GM13977 (cell line): ENCODE measurements at regions not wholly inside any gene's neighbourhood (a gene's known extent, or its start where the extent isn't known, plus 50 kb on each side); places are given as distances from the start of the nearest gene placed in this dataset.
"Not testable (repeated sequence)": the region's sequence is repeated elsewhere in the genome, so short reads cannot be mapped to it uniquely, and the experiment has no call there.

Experiments used
- DNase-seq: peaks from one replicate; pipeline ENCODE4 v3.0.0; 2012; ENCODE audit warnings: low spot score
- in situ Hi-C: fragments of 300-500 bp; cut with MboI; formaldehyde crosslinking; loops from one replicate; pipeline ENCODE4 v1.12.0; 2022; ENCODE audit warnings: low sequenced_read_pairs, low pct_unique_long_range_greater_than_20kb, mixed read lengths, inconsistent platforms; ENCODE audit not compliant: unreplicated experiment
- TF ChIP-seq, protein P1 (sequence below): IDR thresholded peaks from 2 replicates; pipeline ENCODE4 v1.5.1; 2012; ENCODE audit warnings: mild to moderate bottlenecking, control low read depth; ENCODE audit not compliant: insufficient read depth; ENCODE audit errors: extremely low read depth, missing control alignments

DNA sequence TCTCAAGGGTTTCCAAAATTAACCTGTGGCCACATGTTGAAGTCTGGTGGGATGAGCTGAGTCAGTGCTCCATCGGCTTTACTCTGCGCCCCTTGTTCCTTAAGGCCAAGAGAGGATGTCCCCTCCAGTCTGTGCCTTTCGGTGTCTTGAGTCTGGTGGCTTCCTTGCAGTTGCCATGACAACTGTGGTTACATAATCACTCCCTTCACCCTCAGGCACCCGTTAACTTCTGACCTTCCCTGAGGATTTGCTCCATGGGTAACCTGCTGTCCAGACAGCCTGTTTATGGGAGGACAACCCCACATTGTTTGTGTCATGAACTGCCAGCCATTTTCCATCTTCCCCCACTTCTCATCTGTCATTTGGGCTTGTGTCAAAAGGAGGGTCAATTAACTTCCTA is 401.1 kb upstream of the LCORL start:
- in situ Hi-C loops = no loop called here
- DNase-seq = no peak
- TF ChIP-seq, protein P1, sequence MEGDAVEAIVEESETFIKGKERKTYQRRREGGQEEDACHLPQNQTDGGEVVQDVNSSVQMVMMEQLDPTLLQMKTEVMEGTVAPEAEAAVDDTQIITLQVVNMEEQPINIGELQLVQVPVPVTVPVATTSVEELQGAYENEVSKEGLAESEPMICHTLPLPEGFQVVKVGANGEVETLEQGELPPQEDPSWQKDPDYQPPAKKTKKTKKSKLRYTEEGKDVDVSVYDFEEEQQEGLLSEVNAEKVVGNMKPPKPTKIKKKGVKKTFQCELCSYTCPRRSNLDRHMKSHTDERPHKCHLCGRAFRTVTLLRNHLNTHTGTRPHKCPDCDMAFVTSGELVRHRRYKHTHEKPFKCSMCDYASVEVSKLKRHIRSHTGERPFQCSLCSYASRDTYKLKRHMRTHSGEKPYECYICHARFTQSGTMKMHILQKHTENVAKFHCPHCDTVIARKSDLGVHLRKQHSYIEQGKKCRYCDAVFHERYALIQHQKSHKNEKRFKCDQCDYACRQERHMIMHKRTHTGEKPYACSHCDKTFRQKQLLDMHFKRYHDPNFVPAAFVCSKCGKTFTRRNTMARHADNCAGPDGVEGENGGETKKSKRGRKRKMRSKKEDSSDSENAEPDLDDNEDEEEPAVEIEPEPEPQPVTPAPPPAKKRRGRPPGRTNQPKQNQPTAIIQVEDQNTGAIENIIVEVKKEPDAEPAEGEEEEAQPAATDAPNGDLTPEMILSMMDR = no peak

DNA sequence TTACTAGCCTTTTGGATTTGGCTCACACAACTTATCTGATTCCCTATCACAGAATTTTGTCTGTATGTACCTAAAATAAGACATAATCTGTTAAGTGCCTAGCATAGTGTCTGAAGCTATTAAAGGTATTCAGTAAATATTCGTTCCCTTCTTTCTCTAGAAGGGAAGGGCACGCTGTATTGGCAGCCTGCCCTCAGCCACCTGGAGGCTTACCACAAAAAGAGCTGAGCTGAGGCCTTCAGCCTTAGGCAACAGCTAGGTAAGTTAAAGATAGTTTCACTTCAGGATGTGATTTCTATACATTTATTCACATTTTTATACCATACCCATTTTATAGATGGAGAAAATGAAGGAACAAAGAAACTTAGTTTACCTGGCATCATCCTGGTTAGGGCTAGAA is 400.0 kb upstream of the LCORL start:
- in situ Hi-C loops = no loop called here
- no peak for DNase-seq
- TF ChIP-seq, protein P1 = no peak

DNA sequence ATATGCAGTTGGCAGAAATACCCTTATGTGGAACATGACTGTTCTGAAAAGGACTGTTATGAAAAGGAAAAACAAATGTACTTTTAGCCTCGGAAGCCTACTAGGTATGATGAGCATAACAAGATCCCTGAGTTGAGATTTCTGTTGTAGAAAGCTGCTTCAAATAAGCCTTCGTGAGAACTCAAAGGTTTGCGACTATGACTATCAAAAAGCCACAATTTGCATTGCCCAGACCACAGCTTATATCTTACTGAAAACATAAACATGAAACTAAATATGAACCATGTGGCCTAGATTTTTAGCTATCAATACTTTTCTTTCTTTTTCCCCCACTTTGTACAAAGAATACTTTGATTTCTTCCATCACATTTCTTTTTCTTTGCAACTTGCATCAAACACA is 398.2 kb upstream of the LCORL start:
- in situ Hi-C loops = no loop called here
- TF ChIP-seq, protein P1 = no peak
- no peak for DNase-seq

DNA sequence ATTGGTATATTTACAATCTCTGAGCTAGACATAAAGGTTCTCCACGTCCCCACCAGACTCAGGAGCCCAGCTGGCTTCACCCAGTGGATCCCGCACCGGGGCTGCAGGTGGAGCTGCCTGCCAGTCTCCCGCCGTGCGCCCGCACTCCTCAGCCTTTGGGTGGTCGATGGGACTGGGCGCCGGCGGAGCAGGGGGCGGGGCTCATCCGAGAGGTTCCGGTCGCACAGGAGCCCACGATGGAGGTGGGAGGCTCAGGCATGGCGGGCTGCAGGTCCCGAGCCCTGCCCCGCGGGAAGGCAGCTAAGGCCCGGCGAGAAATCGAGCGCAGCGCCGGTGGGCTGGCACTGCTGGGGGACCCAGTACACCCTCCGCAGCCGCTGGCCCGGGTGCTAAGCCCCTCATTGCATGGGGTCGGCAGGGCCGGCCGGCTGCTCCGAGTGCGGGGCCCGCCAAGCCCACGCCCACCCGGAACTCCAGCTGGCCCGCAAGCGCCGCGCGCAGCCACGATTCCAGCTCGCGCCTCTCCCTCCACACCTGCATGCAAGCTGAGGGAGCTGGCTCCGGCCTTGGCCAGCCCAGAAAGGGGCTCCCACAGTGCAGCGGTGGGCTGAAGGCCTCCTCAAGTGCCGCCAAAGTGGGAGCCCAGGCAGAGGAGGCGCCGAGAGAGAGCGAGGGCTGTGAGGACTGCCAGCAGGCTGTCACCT is 396.8 kb upstream of the LCORL start:
- in situ Hi-C loops, DNase-seq: not testable (repeated sequence)

DNA sequence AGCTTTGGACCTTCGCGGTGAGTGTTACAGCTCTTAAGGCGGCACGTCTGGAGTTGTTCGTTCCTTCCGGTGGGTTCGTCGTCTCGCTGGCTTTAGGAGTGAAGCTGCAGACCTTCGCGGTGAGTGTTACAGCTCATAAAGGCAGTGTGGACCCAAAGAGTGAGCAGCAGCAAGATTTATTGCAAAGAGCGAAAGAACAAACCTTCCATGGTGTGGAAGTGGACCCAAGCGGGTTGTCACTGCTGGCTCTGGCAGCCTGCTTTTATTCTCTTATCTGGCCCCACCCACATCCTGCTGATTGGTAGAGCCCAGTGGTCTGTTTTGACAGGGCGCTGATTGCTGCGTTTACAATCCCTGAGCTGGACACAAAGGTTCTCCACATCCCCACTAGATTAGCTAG is 396.1 kb upstream of the LCORL start:
- DNase-seq, in situ Hi-C loops: not testable (repeated sequence)

DNA sequence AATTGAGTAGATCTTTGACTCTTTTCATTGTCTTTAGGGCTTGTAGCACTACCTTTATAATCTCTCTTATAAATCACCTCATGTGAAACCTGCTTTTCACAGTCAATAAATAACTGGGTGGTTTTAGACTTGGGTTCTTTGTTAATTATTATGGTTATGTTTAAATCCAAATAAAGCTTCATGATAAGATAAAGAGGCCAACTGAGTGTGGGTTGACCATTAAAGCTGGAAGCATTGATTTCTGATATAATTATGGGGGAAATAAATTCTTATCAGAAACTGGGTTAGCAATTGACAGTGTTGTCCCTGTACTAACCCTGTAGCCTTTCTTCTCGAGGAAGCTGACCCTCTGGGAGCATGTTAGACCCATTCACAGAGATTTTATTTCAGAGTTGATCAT is 384.7 kb upstream of the LCORL start:
- TF ChIP-seq, protein P1 = no peak
- DNase-seq = no peak
- in situ Hi-C loops = no loop called here

DNA sequence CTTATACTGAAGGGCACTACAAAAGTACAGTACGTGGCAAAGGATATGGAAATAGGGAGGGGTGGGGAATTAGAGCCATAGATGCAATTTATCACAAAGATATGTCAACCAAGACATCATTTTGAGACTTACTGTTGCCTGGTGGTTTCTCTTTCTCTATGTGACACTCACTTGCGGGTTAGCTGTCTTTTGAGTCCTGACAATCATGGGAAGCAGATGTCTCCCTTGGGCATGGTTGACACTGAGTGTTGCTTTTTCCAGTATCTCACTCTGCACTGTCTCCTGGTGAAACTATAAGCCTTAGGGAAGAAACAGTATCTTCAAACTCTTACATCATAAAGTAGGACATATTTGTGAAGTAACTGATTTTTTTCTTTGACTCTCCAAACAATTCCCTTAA is 383.5 kb upstream of the LCORL start:
- DNase-seq = no peak
- TF ChIP-seq, protein P1 = no peak
- in situ Hi-C loops = no loop called here

DNA sequence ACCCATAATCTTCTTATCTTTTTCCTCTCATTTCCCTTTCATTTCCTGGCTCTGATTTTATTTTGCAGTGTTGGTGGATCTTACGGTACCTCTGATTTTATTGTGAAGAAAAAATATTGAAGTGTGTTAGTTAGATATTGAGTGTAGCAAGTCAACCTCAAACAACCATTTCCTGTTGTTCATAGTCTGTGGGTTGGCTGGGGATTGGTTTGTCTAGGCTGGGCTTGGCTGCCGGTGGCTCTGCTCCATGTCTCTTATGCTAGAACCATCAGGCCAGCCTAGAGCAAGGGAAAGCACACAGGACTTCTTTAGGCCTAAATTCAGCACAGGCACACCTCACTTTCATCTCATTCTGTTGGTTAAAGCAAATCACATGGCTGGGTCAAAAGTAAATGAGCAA is 383.1 kb upstream of the LCORL start:
- TF ChIP-seq, protein P1 = no peak
- no peak for DNase-seq
- in situ Hi-C loops = no loop called here
